Cardiac fibroblast (primary cell): ENCODE measurements at regions not wholly inside any gene's neighbourhood (a gene's known extent, or its start where the extent isn't known, plus 50 kb on each side); places are given as distances from the start of the nearest gene placed in this dataset.
"Not testable (repeated sequence)": the region's sequence is repeated elsewhere in the genome, so short reads cannot be mapped to it uniquely, and the experiment has no call there.

Experiments used
- DNase-seq, 2 donors: peaks; one replicate each; pipeline versions ENCODE4 v3.0.0 to v3.0.0-alpha.2; 2010; ENCODE audit warnings: low read depth in 2 of 2
- H3K4me3 ChIP-seq, 2 donors: replicated peaks in 1 of 2; 1 replicate in 1 of 2; 2 replicates in 1 of 2; pipeline ENCODE4 v1.5.1; 2011; ENCODE audit warnings: low read depth in 2 of 2, low read length in 2 of 2, mild to moderate bottlenecking in 2 of 2, moderate library complexity in 1 of 2
- TF ChIP-seq, protein P1 (sequence below): IDR thresholded peaks from one replicate; pipeline ENCODE4 v1.5.1; 2011; ENCODE audit warnings: low read depth, mild to moderate bottlenecking, low read length, inconsistent platforms

DNA sequence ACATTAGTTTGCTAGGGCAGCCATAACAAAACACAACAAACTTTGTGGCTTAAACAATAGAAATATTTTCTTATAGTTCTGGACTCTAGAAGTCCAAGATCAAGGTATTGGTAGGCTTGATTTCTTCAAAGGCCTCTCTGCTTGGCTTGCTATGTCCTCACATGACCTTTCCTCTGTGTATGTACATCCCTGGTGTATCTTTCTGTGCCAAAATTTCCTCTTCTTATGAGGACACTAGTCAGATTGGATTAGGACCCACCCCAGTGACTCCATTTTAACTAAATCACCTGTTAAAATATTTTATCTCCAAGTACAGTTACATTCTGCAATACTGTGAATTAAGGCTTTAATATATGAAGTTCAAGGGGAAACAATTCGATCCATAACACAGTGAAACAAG is 168.9 kb upstream of the CCNH start:
- DNase-seq = no peak
- H3K4me3 ChIP-seq = no peak overlapping the region
- TF ChIP-seq, protein P1, sequence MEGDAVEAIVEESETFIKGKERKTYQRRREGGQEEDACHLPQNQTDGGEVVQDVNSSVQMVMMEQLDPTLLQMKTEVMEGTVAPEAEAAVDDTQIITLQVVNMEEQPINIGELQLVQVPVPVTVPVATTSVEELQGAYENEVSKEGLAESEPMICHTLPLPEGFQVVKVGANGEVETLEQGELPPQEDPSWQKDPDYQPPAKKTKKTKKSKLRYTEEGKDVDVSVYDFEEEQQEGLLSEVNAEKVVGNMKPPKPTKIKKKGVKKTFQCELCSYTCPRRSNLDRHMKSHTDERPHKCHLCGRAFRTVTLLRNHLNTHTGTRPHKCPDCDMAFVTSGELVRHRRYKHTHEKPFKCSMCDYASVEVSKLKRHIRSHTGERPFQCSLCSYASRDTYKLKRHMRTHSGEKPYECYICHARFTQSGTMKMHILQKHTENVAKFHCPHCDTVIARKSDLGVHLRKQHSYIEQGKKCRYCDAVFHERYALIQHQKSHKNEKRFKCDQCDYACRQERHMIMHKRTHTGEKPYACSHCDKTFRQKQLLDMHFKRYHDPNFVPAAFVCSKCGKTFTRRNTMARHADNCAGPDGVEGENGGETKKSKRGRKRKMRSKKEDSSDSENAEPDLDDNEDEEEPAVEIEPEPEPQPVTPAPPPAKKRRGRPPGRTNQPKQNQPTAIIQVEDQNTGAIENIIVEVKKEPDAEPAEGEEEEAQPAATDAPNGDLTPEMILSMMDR = no peak

DNA sequence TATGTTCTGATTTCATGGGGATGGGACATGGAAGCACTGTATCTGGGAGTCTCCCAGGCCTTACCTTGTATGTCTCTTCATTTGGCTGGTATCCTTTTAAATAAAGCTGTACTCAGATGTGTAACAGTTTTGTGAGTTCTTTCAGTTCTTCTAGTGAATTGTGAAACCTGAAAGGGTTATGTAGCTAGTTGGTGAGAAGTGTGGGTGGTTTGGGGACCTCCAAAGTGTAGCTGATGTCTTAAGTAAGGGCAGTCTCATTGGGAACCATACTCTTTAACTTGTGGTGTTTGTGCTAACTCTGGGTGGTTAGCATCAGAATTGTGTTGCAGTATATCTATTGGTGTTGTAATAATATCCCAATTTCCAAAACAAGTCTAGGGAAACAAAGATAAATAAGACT is 166.9 kb upstream of the CCNH start:
- no peak overlapping the region for H3K4me3 ChIP-seq
- TF ChIP-seq, protein P1 = no peak
- no peak for DNase-seq

DNA sequence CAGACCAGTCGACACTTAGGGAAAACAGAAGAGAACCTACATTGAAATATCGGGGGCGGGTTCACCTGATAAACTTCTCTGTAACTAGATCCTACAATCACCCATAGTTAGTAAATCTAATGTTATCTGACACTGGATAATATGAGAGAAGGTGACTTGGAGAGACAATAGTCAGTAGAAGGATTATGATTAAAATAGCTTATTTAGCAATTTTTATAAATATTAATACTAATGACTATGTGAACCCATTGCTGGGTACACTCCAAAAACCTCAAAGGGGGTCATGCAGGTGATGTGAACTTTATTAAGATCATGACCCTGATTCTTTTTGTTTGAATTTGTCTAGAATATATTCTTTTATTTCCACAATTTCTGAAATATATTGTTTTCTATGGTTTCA is 164.1 kb upstream of the CCNH start:
- DNase-seq = no peak
- TF ChIP-seq, protein P1 = no peak
- H3K4me3 ChIP-seq = no peak overlapping the region

DNA sequence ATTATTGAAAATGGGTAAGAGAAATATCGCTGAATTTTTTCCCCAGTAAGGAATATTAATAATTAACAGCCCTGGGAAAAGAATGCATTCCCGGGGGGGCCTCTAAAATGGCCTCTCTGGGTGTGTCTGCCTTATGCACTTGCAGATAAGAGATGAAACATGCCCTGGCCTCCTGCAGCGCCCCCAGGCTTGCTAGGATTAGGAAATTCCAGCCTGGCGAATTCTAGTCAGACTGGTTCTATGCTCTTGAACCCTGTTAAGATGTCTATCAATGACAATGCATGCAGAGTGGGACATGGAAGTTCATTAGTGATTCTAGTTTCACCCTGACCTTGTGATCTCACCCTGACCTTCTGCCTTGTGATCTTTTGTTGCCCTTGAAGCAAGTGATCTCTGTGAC is 163.6 kb upstream of the CCNH start:
- DNase-seq, H3K4me3 ChIP-seq: not testable (repeated sequence)

DNA sequence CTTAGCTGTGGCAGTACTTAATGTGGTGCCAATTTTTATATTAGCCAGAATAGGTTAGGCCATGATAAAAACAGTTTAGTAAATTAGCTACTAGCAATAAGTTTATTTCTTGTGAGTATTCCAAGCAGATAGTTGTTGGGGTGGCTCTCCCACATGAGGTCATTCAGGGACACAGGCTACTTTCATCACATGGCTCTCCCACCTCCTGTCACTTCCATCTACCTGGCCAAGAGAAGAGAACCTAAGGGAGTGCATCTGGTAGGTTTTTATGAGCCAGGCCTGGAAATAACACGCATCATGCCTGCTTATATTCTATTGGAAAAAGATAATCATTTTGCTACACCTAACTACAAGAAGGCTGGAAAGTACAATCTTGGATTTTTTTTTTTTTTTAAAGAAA is 161.4 kb upstream of the CCNH start:
- TF ChIP-seq, protein P1 = no peak
- no peak overlapping the region for H3K4me3 ChIP-seq
- DNase-seq = no peak

DNA sequence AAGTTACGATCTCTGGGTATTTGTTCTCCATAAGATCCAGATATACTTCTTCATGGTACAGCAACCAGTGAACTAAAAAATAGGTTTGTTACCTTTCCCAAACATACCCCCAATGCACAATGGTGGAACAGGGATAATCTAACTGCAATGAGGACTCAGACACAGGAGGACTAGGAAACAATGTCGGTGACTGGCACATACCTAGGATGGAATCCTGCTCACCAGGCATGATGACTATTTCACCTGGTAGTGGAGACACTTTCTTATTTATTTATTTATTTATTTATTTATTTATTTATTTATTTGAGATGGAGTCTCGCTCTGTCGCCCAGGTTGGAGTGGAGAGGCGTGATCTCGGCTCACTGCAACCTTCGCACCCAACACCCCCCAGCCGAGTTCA is 159.9 kb upstream of the CCNH start:
- DNase-seq = no peak
- no peak overlapping the region for H3K4me3 ChIP-seq
- TF ChIP-seq, protein P1 = no peak

DNA sequence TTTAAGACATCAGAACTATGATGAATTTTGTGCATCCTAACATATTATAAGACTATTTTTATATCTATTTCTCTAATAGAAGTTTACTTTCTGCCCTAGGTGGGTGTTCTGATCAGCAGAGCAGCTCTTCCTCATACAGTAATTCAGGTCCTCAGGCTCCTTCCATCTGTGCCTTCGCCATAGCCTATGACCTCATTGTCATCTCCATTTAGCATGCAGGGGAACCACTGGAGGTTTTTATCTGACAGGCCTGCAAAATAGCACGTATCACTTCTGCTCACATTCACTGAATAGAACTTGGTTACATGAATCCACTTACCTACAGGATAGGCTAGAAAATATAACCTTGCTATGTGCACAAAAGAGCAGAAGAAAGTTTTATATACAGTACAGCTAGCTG is 159.4 kb upstream of the CCNH start:
- no peak for DNase-seq
- TF ChIP-seq, protein P1 = no peak
- H3K4me3 ChIP-seq = no peak overlapping the region
